ENCODE measurements at regions not wholly inside any gene's neighbourhood (a gene's known extent, or its start where the extent isn't known, plus 50 kb on each side); places are given as distances from the start of the nearest gene placed in this dataset.

- H3K27me3 ChIP-seq (ENCODE audit: control insufficient read depth in 2 of 2, insufficient read depth in 1 of 2, low read length in 1 of 2), result no peaks in the 10 kb centered on the region
- no peaks in the 10 kb centered on the region for H3K36me3 ChIP-seq (ENCODE audit: control insufficient read depth in 2 of 2, insufficient read depth in 2 of 2, low read length in 1 of 2)
- no peak overlapping the region for H3K27ac ChIP-seq (ENCODE audit: low read depth in 1 of 2, low read length in 1 of 2)
- no peak overlapping the region for H3K4me3 ChIP-seq (ENCODE audit: low read length in 2 of 2)
- no peak for DNase-seq (ENCODE audit: low read depth in 6 of 9, low spot score in 9 of 9)
- no peaks in the 10 kb centered on the region for H3K9me3 ChIP-seq (ENCODE audit: control insufficient read depth in 2 of 2, insufficient read depth in 1 of 2, low read length in 1 of 2)
- H3K4me1 ChIP-seq (ENCODE audit: control insufficient read depth in 2 of 2, insufficient read depth in 2 of 2, low read length in 2 of 2), result peaks cover 0 to 8% of the 10 kb centered on the region in 2 donors
Measured at GRCh38 chr11:86161336-86161735, 83.2 kb upstream of the EED start.

GRCh38 chr11:86160541-86161149, 83.9 kb upstream of the EED start:
- no peaks in the 10 kb centered on the region for H3K36me3 ChIP-seq (ENCODE audit: control insufficient read depth in 2 of 2, insufficient read depth in 2 of 2, low read length in 1 of 2)
- peaks cover 0 to 8% of the 10 kb centered on the region in 2 donors for H3K4me1 ChIP-seq (ENCODE audit: control insufficient read depth in 2 of 2, insufficient read depth in 2 of 2, low read length in 2 of 2)
- no peak overlapping the region for H3K4me3 ChIP-seq (ENCODE audit: low read length in 2 of 2)
- 99% methylated on average over 1 of the region's 1 CpG for WGBS
- H3K27me3 ChIP-seq (ENCODE audit: control insufficient read depth in 2 of 2, insufficient read depth in 1 of 2, low read length in 1 of 2), result no peaks in the 10 kb centered on the region
- no peak overlapping the region for H3K27ac ChIP-seq (ENCODE audit: low read depth in 1 of 2, low read length in 1 of 2)
- DNase-seq (ENCODE audit: low read depth in 6 of 9, low spot score in 9 of 9), result no peak
- no peaks in the 10 kb centered on the region for H3K9me3 ChIP-seq (ENCODE audit: control insufficient read depth in 2 of 2, insufficient read depth in 1 of 2, low read length in 1 of 2)

- no peak overlapping the region for H3K4me3 ChIP-seq (ENCODE audit: low read length in 2 of 2)
- no peak for DNase-seq (ENCODE audit: low read depth in 6 of 9, low spot score in 9 of 9)
- H3K27ac ChIP-seq (ENCODE audit: low read depth in 1 of 2, low read length in 1 of 2), result no peak overlapping the region
- H3K36me3 ChIP-seq (ENCODE audit: control insufficient read depth in 2 of 2, insufficient read depth in 2 of 2, low read length in 1 of 2), result no peaks in the 10 kb centered on the region
- H3K9me3 ChIP-seq (ENCODE audit: control insufficient read depth in 2 of 2, insufficient read depth in 1 of 2, low read length in 1 of 2), result no peaks in the 10 kb centered on the region
- no peaks in the 10 kb centered on the region for H3K27me3 ChIP-seq (ENCODE audit: control insufficient read depth in 2 of 2, insufficient read depth in 1 of 2, low read length in 1 of 2)
- H3K4me1 ChIP-seq (ENCODE audit: control insufficient read depth in 2 of 2, insufficient read depth in 2 of 2, low read length in 2 of 2), result peaks cover 0 to 8% of the 10 kb centered on the region in 2 donors
- WGBS, result 98% methylated on average over 3 of the region's 3 CpGs
Measured at GRCh38 chr11:86159581-86159891, 85.0 kb upstream of the EED start.

GRCh38 chr11:86158704-86159580, 85.6 kb upstream of the EED start:
- DNase-seq (ENCODE audit: low read depth in 6 of 9, low spot score in 9 of 9), result no peak
- Histone ChIP-seq H3K4me1 (ENCODE audit: control insufficient read depth in 2 of 2, insufficient read depth in 2 of 2, low read length in 2 of 2) (peaks cover 0 to 8% of the 10 kb centered on the region in 2 donors), H3K9me3 (ENCODE audit: control insufficient read depth in 2 of 2, insufficient read depth in 1 of 2, low read length in 1 of 2) (no peaks in the 10 kb centered on the region), H3K27ac (ENCODE audit: low read depth in 1 of 2, low read length in 1 of 2) (no peak overlapping the region), H3K4me3 (ENCODE audit: low read length in 2 of 2) (no peak overlapping the region), H3K27me3 (ENCODE audit: control insufficient read depth in 2 of 2, insufficient read depth in 1 of 2, low read length in 1 of 2) (no peaks in the 10 kb centered on the region), H3K36me3 (ENCODE audit: control insufficient read depth in 2 of 2, insufficient read depth in 2 of 2, low read length in 1 of 2) (no peaks in the 10 kb centered on the region)
- WGBS, result 97% methylated on average over 3 of the region's 3 CpGs

GRCh38 chr11:86157797-86158378, 86.7 kb upstream of the EED start:
- Histone ChIP-seq H3K4me1 (ENCODE audit: control insufficient read depth in 2 of 2, insufficient read depth in 2 of 2, low read length in 2 of 2) (peaks cover 0 to 8% of the 10 kb centered on the region in 2 donors), H3K27me3 (ENCODE audit: control insufficient read depth in 2 of 2, insufficient read depth in 1 of 2, low read length in 1 of 2) (no peaks in the 10 kb centered on the region), H3K36me3 (ENCODE audit: control insufficient read depth in 2 of 2, insufficient read depth in 2 of 2, low read length in 1 of 2) (no peaks in the 10 kb centered on the region), H3K27ac (ENCODE audit: low read depth in 1 of 2, low read length in 1 of 2) (no peak overlapping the region), H3K4me3 (ENCODE audit: low read length in 2 of 2) (no peak overlapping the region), H3K9me3 (ENCODE audit: control insufficient read depth in 2 of 2, insufficient read depth in 1 of 2, low read length in 1 of 2) (no peaks in the 10 kb centered on the region)
- DNase-seq (ENCODE audit: low read depth in 6 of 9, low spot score in 9 of 9), result no peak
- WGBS, result 98% methylated on average over 2 of the region's 2 CpGs

GRCh38 chr11:86156397-86156955, 87.6 kb upstream of the PICALM start:
- Histone ChIP-seq H3K9me3 (ENCODE audit: control insufficient read depth in 2 of 2, insufficient read depth in 1 of 2, low read length in 1 of 2) (no peaks in the 10 kb centered on the region), H3K4me3 (ENCODE audit: low read length in 2 of 2) (no peak overlapping the region), H3K27ac (ENCODE audit: low read depth in 1 of 2, low read length in 1 of 2) (no peak overlapping the region), H3K27me3 (ENCODE audit: control insufficient read depth in 2 of 2, insufficient read depth in 1 of 2, low read length in 1 of 2) (no peaks in the 10 kb centered on the region), H3K36me3 (ENCODE audit: control insufficient read depth in 2 of 2, insufficient read depth in 2 of 2, low read length in 1 of 2) (no peaks in the 10 kb centered on the region), H3K4me1 (ENCODE audit: control insufficient read depth in 2 of 2, insufficient read depth in 2 of 2, low read length in 2 of 2) (peaks cover 8 to 15% of the 10 kb centered on the region in 2 donors)
- WGBS, result 49% methylated on average over 3 of the region's 3 CpGs
- no peak for DNase-seq (ENCODE audit: low read depth in 6 of 9, low spot score in 9 of 9)

- peaks cover 11 to 21% of the 10 kb centered on the region in 2 donors for H3K4me1 ChIP-seq (ENCODE audit: control insufficient read depth in 2 of 2, insufficient read depth in 2 of 2, low read length in 2 of 2)
Measured at GRCh38 chr11:86155200-86155844, 86.4 kb upstream of the PICALM start.

GRCh38 chr11:86153439-86153838, 84.6 kb upstream of the PICALM start:
- H3K27me3 ChIP-seq (ENCODE audit: control insufficient read depth in 2 of 2, insufficient read depth in 1 of 2, low read length in 1 of 2), result no peaks in the 10 kb centered on the region
- no peak for DNase-seq (ENCODE audit: low read depth in 6 of 9, low spot score in 9 of 9)

More at GRCh38 chr11:86155200-86155844, 86.4 kb upstream of the PICALM start:
- no peaks in the 10 kb centered on the region for H3K36me3 ChIP-seq (ENCODE audit: control insufficient read depth in 2 of 2, insufficient read depth in 2 of 2, low read length in 1 of 2)
- H3K9me3 ChIP-seq (ENCODE audit: control insufficient read depth in 2 of 2, insufficient read depth in 1 of 2, low read length in 1 of 2), result no peaks in the 10 kb centered on the region
- WGBS, result 96% methylated on average over 7 of the region's 7 CpGs
- H3K27ac ChIP-seq (ENCODE audit: low read depth in 1 of 2, low read length in 1 of 2), result no peak overlapping the region
- no peak overlapping the region for H3K4me3 ChIP-seq (ENCODE audit: low read length in 2 of 2)
- no peak for DNase-seq (ENCODE audit: low read depth in 6 of 9, low spot score in 9 of 9)
- no peaks in the 10 kb centered on the region for H3K27me3 ChIP-seq (ENCODE audit: control insufficient read depth in 2 of 2, insufficient read depth in 1 of 2, low read length in 1 of 2)

GRCh38 chr11:86152901-86153300, 84.0 kb upstream of the PICALM start:
- no peak for DNase-seq (ENCODE audit: low read depth in 6 of 9, low spot score in 9 of 9)
- peaks cover 11 to 14% of the 10 kb centered on the region in 2 donors for H3K4me1 ChIP-seq (ENCODE audit: control insufficient read depth in 2 of 2, insufficient read depth in 2 of 2, low read length in 2 of 2)
- H3K36me3 ChIP-seq (ENCODE audit: control insufficient read depth in 2 of 2, insufficient read depth in 2 of 2, low read length in 1 of 2), result no peaks in the 10 kb centered on the region
- no peaks in the 10 kb centered on the region for H3K27me3 ChIP-seq (ENCODE audit: control insufficient read depth in 2 of 2, insufficient read depth in 1 of 2, low read length in 1 of 2)
- no peak overlapping the region for H3K27ac ChIP-seq (ENCODE audit: low read depth in 1 of 2, low read length in 1 of 2)
- 96% methylated on average over 2 of the region's 2 CpGs for WGBS
- H3K4me3 ChIP-seq (ENCODE audit: low read length in 2 of 2), result no peak overlapping the region
- no peaks in the 10 kb centered on the region for H3K9me3 ChIP-seq (ENCODE audit: control insufficient read depth in 2 of 2, insufficient read depth in 1 of 2, low read length in 1 of 2)

More at GRCh38 chr11:86153439-86153838, 84.6 kb upstream of the PICALM start:
- no peak overlapping the region for H3K27ac ChIP-seq (ENCODE audit: low read depth in 1 of 2, low read length in 1 of 2)
- H3K4me3 ChIP-seq (ENCODE audit: low read length in 2 of 2), result no peak overlapping the region
- H3K9me3 ChIP-seq (ENCODE audit: control insufficient read depth in 2 of 2, insufficient read depth in 1 of 2, low read length in 1 of 2), result no peaks in the 10 kb centered on the region
- 82% methylated on average over 1 of the region's 1 CpG for WGBS
- H3K4me1 ChIP-seq (ENCODE audit: control insufficient read depth in 2 of 2, insufficient read depth in 2 of 2, low read length in 2 of 2), result peaks cover 11 to 14% of the 10 kb centered on the region in 2 donors
- H3K36me3 ChIP-seq (ENCODE audit: control insufficient read depth in 2 of 2, insufficient read depth in 2 of 2, low read length in 1 of 2), result no peaks in the 10 kb centered on the region
